NOMO-1 treated with DMSO at 0.1 percent for 48 hours (cell line): ENCODE measurements at regions not wholly inside any gene's neighbourhood (a gene's known extent, or its start where the extent isn't known, plus 50 kb on each side); places are given as distances from the start of the nearest gene placed in this dataset.

Experiments used
- DNase-seq: peaks from one replicate; lab custom pipeline; 2025; ENCODE audit not compliant: unreplicated experiment; lab: John Stamatoyannopoulos, UW

GRCh38 chr5:179497636-179498340, 52.6 kb upstream of the RUFY1 start:
- no peak for DNase-seq

GRCh38 chr5:179495906-179496455, 54.4 kb upstream of the RUFY1 start:
- no peak for DNase-seq

GRCh38 chr5:179494774-179495526, 55.4 kb upstream of the RUFY1 start:
- no peak for DNase-seq

GRCh38 chr5:179488975-179489374, 61.4 kb upstream of the RUFY1 start:
- DNase-seq: no peak

GRCh38 chr5:179488491-179488890, 61.9 kb upstream of the RUFY1 start:
- DNase-seq: no peak

- no peak for DNase-seq
These were observed 63.2 kb upstream of the RUFY1 start for GRCh38 chr5:179487145-179487544.

- DNase-seq: no peak
These were observed 63.7 kb upstream of the RUFY1 start for GRCh38 chr5:179486596-179487051.

- no peak for DNase-seq
These were observed 64.3 kb upstream of the RUFY1 start for GRCh38 chr5:179485845-179486575.

GRCh38 chr5:179484761-179485160, 65.6 kb upstream of the RUFY1 start:
- no peak for DNase-seq

GRCh38 chr5:179484201-179484600, 66.2 kb upstream of the RUFY1 start:
- DNase-seq: no peak

GRCh38 chr5:179478624-179479023, 71.7 kb upstream of the RUFY1 start:
- no peak for DNase-seq

GRCh38 chr5:179475208-179475751, 75.1 kb upstream of the RUFY1 start:
- DNase-seq: no peak

- DNase-seq: no peak
These were observed 77.7 kb upstream of the RUFY1 start for GRCh38 chr5:179472641-179473040.

GRCh38 chr5:179472174-179472573, 78.2 kb upstream of the RUFY1 start:
- no peak for DNase-seq

GRCh38 chr5:179470201-179470600, 80.2 kb upstream of the RUFY1 start:
- no peak for DNase-seq

- DNase-seq: no peak
These were observed 81.7 kb upstream of the RUFY1 start for GRCh38 chr5:179468696-179469095.

GRCh38 chr5:179467441-179467840, 82.9 kb upstream of the RUFY1 start:
- no peak for DNase-seq

GRCh38 chr5:179464631-179465030, 85.7 kb upstream of the RUFY1 start:
- DNase-seq: no peak

- DNase-seq: no peak
These were observed 88.3 kb upstream of the RUFY1 start for GRCh38 chr5:179462040-179462439.

- DNase-seq: no peak
These were observed 88.8 kb upstream of the RUFY1 start for GRCh38 chr5:179461576-179461975.

GRCh38 chr5:179459771-179460170, 90.6 kb upstream of the RUFY1 start:
- no peak for DNase-seq
